Panc1 (cell line): ENCODE measurements at regions not wholly inside any gene's neighbourhood (a gene's known extent, or its start where the extent isn't known, plus 50 kb on each side); places are given as distances from the start of the nearest gene placed in this dataset.
"Not testable (repeated sequence)": the region's sequence is repeated elsewhere in the genome, so short reads cannot be mapped to it uniquely, and the experiment has no call there.

Source experiments
- ATAC-seq: fragments of 200-7000 bp; cut with Tn5 transposase; 2 replicates; pipeline ENCODE4 v1.9.1; 2020; ENCODE audit warnings: mild to moderate bottlenecking, moderate library complexity
- BruUV-seq: library from RNA; stranded (reverse); fragments of 400-500 nt; replicated peaks from 2 replicates; lab custom pipeline; 2021; lab: Mats Ljungman, UMichigan
- CTCF ChIA-PET: fragments of 300-600 bp; sonication (Branson Sonifier 250); formaldehyde crosslinking; loops from one replicate; lab custom pipeline; 2022; ENCODE audit warnings: antibody characterized with exemption; lab: Charles Lee
- POLR2A ChIA-PET: fragments of 300-600 bp; sonication (Branson Sonifier 250); formaldehyde crosslinking; loops from one replicate; lab custom pipeline; 2022; ENCODE audit warnings: antibody characterized with exemption; lab: Charles Lee
- DNase-seq: peaks from one replicate; pipeline ENCODE4 v3.0.0-alpha.2; 2010; ENCODE audit warnings: low read depth, low spot score
- H3K27ac ChIP-seq: 2 replicates; pipeline ENCODE4 v1.5.1; 2011; ENCODE audit warnings: mild to moderate bottlenecking, low read length, inconsistent platforms
- H3K27me3 ChIP-seq: fragments of 200-500 bp; sonication (Bioruptor generic); 2 replicates; pipeline ENCODE4 v1.6.0; 2014; ENCODE audit warnings: low read length, inconsistent platforms; ENCODE audit not compliant: control insufficient read depth, insufficient read depth
- H3K36me3 ChIP-seq: fragments of 200-500 bp; sonication (Bioruptor generic); 2 replicates; pipeline ENCODE4 v1.5.1; 2014; ENCODE audit warnings: inconsistent platforms, mild to moderate bottlenecking, low read length, moderate library complexity; ENCODE audit not compliant: control insufficient read depth, insufficient read depth
- H3K4me1 ChIP-seq: 2 replicates; pipeline ENCODE4 v1.5.1; 2011; ENCODE audit warnings: inconsistent platforms, mild to moderate bottlenecking, low read length, moderate library complexity; ENCODE audit not compliant: control insufficient read depth, insufficient read depth
- H3K4me3 ChIP-seq, 2 experiments: 2 replicates each; pipeline ENCODE4 v1.5.1; 2011 to 2012; ENCODE audit warnings: low read depth in 2 of 2, low read length in 2 of 2, mild to moderate bottlenecking in 2 of 2, inconsistent platforms in 1 of 2, moderate library complexity in 1 of 2
- H3K9me3 ChIP-seq: fragments of 200-500 bp; sonication (Bioruptor generic); 2 replicates; pipeline ENCODE4 v1.5.1; 2014; ENCODE audit warnings: low read depth, mild to moderate bottlenecking, inconsistent platforms, low read length, moderate library complexity; ENCODE audit not compliant: control insufficient read depth, insufficient read depth
- REST ChIP-seq, 2 experiments: IDR thresholded peaks; 2 replicates each; pipeline ENCODE4 v1.6.1; 2011 to 2012; ENCODE audit warnings: low read depth in 2 of 2, control low read depth in 1 of 2, low read length in 1 of 2, mild to moderate bottlenecking in 1 of 2, moderate library complexity in 1 of 2; ENCODE audit not compliant: insufficient read depth in 1 of 2
- in situ Hi-C: cut with HindIII; loops from 2 replicates; pipeline ENCODE4 v1.10.0; 2016; ENCODE audit warnings: low sequenced_read_pairs, low pct_unique_long_range_greater_than_20kb
- intact Hi-C: fragments of 100-400 bp; cut with micrococcal nuclease; formaldehyde crosslinking; loops from one replicate; pipeline ENCODE4 v1.10.0; 2022; ENCODE audit not compliant: unreplicated experiment
- TF ChIP-seq, protein P1 (sequence below): fragments of 450-650 bp; IDR thresholded peaks from 2 replicates; pipeline ENCODE4 v1.5.1; 2017; ENCODE audit warnings: mild to moderate bottlenecking

GRCh38 chr14:106372870-106373652 lies 846.7 kb downstream of the TMEM121 start:
- Histone ChIP-seq H3K27me3 (no peaks in the 10 kb centered on the region; the same call in 1 of the 2 replicates), H3K36me3 (no peaks in the 10 kb centered on the region), H3K4me1 (no peaks in the 10 kb centered on the region), H3K27ac (no peak overlapping the region), H3K9me3 (no peaks in the 10 kb centered on the region), H3K4me3 (no peak overlapping the region)
- intact Hi-C loops (no loop called here), in situ Hi-C loops (no loop called here)
- TF ChIP-seq, protein P1, sequence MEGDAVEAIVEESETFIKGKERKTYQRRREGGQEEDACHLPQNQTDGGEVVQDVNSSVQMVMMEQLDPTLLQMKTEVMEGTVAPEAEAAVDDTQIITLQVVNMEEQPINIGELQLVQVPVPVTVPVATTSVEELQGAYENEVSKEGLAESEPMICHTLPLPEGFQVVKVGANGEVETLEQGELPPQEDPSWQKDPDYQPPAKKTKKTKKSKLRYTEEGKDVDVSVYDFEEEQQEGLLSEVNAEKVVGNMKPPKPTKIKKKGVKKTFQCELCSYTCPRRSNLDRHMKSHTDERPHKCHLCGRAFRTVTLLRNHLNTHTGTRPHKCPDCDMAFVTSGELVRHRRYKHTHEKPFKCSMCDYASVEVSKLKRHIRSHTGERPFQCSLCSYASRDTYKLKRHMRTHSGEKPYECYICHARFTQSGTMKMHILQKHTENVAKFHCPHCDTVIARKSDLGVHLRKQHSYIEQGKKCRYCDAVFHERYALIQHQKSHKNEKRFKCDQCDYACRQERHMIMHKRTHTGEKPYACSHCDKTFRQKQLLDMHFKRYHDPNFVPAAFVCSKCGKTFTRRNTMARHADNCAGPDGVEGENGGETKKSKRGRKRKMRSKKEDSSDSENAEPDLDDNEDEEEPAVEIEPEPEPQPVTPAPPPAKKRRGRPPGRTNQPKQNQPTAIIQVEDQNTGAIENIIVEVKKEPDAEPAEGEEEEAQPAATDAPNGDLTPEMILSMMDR: peak; percentile 86
- TF ChIP-seq REST (IDR thresholded peaks at IDR 0.05; ENCODE audit: insufficient read depth in 1 of 2, low read depth in 2 of 2, low read length in 1 of 2): no peak
- ATAC-seq (peak; percentile 74), DNase-seq (peak; percentile 17)
- ChIA-PET POLR2A (no interaction called here), CTCF (interaction anchor here (0.6 kb wide), 1 partner anchor 47 kb away, joined by 3 read pairs; no protein-coding TSS in a partner anchor)
- no TSS peak for BruUV-seq

- H3K27me3 ChIP-seq, H3K4me1 ChIP-seq, ATAC-seq, H3K27ac ChIP-seq, in situ Hi-C loops, H3K9me3 ChIP-seq, H3K36me3 ChIP-seq, POLR2A ChIA-PET, H3K4me3 ChIP-seq, intact Hi-C loops, BruUV-seq, CTCF ChIA-PET, DNase-seq: not testable (repeated sequence)
- TF ChIP-seq, protein P1: peak; percentile 15
Observed at GRCh38 chr14:106373653-106374110, 847.3 kb downstream of the TMEM121 start.
